NCI-H2107 (cell line): ENCODE measurements at regions not wholly inside any gene's neighbourhood (a gene's known extent, or its start where the extent isn't known, plus 50 kb on each side); places are given as distances from the start of the nearest gene placed in this dataset.
"Not testable (repeated sequence)": the region's sequence is repeated elsewhere in the genome, so short reads cannot be mapped to it uniquely, and the experiment has no call there.

Source experiments
- DNase-seq: peaks from one replicate; lab custom pipeline; 2025; lab: John Stamatoyannopoulos, UW

DNA sequence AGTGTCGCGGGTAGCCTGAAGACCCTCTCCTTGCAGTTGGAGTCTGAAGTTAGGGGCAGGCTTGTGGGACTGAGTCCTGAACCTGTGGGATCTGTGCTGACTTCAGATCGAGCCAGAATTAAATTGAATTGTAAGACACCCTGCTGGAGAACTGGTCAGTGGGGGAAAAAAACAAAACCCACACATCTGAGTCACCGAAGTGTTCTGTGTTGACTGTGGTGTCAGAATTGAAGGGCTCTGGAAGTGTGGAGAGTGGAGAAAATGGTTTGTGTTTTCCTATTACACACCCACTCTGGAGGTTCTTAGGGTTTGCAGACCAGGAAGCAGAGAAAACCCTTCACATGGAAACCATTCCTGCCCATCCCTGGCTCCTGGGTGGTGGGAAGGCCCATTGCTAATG, 209.5 kb upstream of the GALNT2 start:
- DNase-seq = no peak

DNA sequence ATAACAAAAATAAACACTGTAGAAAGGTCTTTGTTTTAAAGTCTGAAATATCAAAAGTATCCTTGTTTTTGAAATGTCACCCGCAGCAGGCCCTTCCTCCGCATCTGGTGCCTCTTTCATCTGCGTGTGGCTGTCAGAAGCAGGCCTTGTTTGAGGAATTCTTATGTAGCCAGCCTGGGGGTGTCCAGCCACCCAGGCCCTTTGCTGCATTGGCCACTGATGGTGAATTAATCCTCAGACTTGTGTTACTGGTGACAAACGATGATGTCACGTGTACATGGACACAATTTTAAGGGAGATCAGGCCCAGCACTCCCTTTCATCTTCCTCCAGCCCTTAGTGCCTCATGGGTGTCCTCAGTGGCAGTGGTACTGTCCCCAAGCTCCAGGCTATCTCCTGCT, 208.0 kb upstream of the GALNT2 start:
- DNase-seq = no peak

DNA sequence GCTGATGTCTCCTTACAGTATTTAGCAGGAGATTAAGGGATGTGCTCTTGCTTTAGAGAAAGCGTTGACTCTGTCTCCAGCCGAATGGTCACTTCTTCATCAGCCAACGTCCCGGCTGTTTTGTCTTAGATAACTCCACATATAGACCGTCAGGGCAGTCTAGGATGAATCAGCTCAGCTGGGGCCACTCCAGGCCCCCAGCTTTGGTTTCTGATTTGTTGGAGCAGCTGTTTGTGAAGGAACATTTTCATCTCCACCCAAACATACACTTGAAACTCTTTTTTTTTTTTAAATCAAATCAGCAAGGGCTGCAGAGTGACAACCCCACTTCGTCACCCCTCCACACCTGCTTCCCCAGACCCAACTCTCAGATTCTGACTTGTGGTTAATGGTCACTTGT, 206.1 kb upstream of the GALNT2 start:
- DNase-seq = no peak

DNA sequence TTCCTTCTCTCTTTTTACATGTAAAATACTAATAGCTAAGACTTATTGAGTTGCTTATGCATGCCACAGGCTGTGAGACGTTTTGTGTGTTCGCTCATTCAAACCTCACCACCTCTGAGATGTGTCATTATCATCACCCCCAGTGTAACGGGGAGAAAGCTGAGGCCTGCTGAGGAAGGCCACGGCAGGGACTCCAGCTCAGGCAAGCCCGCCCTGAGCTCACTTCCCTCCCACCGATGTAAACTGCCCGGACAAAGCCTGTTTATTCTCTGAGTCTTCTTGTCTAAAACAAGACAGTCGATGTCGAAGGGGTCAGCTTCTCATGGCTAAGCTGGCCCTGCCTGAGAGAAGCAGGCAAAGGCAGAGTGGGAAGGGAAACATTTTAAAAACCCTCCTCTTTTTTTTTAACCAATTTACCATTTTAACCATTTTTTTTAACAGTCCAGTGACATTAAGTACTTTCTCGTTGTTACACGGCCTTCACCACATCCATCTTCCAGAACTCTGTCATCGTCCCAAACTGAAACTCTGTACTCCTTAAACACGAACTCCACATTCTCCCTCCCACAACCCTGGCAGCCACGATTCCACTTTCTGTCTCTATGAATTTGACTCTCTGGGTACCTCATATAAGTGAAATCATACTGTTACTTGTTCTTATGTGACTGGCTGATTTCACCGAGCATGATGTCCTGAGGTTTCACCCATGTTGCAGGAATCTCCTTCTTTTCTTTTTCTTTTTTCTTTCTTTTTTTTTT, 204.8 kb upstream of the GALNT2 start:
- no peak for DNase-seq

DNA sequence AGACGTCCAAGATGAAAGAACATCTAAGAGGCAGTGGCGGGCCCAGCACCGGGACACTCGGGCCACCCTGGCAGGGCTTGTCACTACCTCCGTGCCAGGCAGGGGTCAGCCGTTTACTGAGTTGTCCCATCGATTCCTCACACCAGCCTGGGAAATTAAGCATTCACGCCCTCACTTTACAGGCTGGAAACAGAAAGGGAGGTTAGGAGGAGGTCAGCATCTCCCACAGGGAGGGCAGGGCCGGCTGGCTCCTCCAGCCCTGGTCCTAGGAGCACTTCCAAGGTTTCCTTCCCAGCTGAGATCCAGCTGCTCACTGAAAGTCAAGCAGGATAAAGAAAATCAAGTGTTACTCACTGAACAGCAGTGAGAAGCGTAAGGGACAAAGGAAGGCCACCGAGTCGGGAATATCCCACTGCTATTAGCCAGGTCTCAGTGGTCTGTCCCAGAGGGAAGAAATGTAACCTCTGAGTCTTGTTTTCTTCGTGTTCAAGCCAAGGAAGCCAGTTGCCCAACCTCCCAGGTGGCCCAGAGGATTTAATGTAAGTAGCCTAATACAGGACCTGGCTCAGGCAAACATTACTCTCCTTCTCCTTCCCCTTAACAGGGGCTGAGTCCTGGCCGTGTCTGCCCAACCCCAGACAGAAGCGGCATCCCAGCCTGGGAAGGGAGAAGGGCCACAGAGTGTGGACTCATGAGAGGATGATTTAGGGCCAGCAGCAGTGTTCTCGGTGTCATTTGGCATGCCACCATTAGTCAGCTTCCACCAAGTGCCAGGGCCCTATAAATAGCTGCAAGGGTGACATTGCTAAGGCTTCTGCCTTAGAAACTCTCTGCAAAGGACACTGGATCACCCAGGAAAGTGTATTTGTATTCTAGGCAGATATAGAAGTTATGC, 203.1 kb upstream of the GALNT2 start:
- no peak for DNase-seq

DNA sequence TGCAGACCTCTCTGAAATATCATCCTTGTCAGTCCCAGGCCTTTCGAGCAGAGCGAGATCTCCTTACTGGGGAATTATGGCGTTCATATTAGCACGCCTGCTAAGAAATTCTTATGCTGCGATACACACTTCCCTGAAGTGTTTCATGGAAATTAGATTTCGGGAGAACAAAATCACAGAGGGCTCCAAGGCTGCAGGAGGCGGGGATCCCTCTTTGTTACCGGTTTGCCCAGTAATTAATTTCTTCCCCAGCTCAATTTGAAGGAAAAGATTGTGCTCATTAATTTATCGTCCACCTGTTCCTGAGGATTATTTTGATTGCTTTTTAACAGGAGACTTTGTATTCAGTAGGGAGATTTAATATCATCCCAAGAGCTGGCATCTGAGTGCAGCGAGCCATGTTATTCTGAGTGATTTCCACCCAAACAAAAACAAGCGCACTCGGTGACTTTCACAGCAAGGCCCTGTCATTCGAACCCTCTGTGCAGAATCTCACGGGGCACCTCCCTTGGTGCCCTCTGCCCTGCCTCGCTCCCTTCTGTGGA, 202.3 kb upstream of the GALNT2 start:
- no peak for DNase-seq

DNA sequence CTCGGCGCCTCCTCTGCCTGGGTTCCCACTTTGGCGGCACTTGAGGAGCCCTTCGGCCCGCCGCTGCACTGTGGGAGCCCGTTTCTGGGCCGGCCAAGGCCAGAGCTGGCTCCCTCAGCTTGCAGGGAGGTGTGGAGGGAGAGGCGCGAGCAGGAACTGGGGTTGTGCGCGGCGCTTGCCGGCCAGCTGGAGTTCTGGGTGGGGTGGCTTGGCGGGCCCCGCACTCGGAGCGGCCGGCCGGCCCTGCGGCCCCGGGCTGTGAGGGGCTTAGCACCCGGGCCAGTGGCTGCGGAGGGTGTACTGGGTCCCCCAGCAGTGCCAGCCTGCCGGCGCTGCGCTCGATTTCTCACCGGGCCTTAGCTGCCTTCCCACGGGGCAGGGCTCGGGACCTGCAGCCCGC, 201.7 kb upstream of the GALNT2 start:
- DNase-seq = not testable (repeated sequence)

DNA sequence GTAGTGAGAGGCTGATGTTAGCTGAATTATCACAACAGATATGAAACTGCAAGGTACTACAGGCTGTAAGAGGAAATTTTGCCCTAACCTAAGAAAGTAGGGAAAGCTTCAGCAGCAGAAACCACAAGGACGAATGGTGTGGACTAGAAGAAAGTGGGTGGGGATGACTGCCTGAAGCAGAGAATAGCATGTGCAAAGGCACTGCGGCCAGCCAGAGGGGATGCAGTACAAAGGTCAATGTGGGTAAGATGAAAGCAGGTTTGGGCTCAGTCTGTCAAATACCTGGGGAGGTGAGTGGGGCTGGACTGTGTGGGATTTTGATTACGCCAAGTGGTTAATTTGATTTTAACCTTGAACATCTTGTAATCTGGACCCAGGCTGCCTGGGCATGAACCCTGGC, 199.3 kb upstream of the GALNT2 start:
- no peak for DNase-seq

DNA sequence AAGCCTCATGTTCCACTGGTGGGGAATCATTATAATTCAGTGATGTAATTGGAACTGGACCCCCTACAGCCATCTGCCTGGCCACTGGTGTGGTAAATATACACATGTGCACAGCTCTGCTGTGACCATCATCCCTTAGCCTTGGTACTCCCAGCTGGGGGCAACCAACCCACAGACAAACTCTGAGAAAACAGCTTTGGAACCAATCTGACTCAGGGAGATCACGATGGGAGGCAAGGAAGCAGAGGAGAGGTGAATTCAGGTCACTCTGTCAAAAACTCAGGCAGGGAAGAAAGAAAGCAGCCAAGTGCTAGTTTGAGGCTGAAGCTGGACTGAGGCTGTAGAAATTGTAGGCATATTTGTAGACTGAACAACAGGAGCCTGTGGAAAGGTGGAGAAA, 197.8 kb upstream of the GALNT2 start:
- DNase-seq = no peak

DNA sequence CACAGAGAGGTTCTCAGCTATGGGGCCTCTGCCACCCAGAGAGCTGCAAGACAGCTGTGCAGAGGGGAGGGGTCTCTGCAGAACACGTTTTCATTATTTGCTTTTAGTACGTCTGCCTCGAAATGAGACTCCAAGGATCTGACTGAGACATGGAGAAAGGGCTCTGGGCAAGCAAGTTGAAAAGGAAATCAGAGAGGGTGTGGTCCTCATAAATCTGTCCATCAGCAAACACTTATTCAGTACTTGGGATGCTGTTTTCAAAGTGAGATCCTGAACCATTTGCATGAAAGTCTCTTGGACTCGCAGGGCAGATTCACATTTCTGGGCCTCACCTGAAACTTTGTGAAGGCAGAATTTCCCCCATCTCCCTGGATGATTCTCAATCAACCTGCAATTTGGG, 197.4 kb upstream of the GALNT2 start:
- no peak for DNase-seq

DNA sequence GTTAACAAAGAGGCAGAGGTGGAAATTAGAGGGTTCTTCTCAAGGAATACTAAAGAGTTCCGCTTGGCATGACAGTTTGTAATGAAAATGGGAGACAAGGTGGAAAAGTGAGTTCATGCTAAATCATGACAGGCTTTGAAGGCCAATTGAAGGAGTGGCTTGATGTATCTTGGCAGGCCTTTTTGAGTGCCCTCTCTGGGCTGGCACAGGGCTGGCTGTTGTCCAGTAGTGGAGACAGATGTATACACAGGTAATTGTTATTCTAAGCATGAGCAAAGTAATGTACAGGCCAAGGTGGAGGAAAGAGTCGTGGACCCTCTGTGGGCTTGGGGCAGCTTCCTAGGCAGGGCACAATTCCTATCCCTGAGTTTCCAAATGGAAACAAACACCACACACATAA, 196.7 kb upstream of the GALNT2 start:
- no peak for DNase-seq

DNA sequence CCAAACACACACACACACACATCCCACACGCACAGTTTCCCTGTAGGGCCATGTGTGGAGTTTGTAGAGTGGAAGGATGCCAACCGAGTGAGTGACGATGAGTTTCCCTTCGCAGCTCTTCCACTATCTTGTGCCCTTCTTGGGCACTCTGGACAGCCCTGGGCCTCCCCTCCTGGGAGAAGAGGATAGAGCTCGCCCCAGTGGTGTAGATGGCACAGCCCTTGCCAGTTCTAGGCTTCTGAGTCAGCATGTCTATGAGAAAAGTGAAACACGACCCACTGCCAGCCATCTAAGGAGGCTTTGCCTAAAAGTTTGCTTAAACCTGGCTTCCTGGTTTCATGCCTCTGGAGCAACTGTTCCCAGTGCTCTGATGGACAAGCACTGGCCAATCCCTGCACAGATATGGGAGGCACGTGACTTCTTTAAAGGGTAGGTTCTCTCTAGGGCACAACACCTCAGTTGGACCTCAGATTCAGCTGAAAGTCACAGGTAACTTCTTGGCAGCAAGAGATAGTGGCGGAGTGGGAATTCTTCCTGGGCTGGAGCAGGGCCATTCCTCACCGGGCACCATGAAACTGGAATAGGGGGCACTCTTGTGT, 195.9 kb upstream of the GALNT2 start:
- DNase-seq = no peak

DNA sequence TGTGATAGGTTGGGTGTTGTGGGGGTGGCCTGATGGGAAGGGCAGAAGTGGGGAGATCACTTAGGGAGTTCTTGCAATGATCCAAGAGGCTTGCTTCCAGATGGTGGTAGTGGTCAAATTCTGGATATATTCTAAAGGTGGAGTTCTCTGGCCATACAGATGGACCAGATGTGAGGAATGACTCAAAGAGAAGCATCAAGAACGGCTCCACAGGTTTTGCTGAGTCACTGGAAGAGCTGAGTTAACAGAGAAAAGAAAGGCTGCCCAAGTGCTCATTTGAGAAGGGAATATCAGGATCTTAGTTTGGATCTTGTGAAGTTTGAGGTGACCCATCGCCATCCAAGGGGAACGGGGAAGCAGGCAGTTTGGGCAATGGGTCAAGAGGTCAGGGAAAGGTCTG, 192.9 kb upstream of the GALNT2 start:
- no peak for DNase-seq

DNA sequence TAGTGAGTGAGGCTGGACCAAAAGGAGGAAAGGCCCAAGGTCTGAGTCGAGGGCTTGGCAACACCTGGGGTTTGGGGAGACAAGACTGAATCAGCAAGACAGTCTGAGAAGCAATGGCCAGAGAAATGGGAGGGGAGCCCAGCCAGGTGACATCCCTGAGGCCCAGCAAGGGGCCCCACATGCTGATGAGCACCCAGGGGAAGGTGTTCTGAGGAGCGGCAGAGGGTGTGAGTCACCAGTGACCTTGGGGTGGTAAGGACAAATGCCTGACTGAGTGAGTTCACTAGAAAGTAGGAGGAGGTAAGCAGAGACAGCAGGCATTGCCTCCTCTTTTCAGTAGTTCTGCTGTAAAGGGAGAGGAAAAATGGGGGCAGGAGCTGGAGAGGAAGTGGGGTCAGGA, 192.4 kb upstream of the GALNT2 start:
- no peak for DNase-seq

DNA sequence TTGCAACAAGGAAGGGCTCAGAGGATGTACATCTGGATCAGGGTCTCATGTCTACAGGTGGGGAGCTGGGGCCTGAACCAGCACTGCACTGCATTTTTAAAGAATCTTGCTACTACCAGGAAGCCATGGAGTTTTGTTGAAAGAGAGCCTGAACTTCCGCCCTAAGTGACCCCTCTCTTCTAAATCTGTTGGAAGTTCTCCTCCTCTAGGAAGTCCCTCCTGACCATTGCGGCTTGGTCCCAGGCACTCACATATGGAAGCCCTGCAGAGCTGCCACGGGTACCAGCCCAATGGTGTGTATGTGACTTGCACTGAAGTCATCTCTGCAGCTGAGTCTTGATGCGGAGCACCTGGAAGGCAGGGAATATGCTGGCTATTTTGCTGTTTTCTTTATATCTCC, 192.0 kb upstream of the GALNT2 start:
- no peak for DNase-seq

DNA sequence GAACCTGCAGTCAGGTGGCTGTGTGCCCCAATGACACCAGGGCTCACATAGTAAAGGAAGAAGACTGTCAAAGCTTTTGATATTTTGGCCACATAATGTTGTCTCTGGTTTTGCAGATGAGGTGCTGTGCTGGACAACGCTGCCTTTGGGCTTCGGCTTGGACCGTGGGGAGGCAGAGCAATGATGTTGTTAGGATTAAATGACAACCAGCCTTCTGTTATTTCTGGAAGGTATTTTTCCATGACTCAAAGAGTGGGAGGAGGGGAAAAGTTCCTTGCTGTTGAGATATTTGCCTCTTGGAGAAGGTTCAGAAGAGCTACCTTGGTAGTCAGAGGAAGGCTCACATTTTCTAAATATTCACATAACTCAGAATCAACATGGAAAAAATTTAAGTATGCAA, 187.3 kb upstream of the GALNT2 start:
- no peak for DNase-seq

DNA sequence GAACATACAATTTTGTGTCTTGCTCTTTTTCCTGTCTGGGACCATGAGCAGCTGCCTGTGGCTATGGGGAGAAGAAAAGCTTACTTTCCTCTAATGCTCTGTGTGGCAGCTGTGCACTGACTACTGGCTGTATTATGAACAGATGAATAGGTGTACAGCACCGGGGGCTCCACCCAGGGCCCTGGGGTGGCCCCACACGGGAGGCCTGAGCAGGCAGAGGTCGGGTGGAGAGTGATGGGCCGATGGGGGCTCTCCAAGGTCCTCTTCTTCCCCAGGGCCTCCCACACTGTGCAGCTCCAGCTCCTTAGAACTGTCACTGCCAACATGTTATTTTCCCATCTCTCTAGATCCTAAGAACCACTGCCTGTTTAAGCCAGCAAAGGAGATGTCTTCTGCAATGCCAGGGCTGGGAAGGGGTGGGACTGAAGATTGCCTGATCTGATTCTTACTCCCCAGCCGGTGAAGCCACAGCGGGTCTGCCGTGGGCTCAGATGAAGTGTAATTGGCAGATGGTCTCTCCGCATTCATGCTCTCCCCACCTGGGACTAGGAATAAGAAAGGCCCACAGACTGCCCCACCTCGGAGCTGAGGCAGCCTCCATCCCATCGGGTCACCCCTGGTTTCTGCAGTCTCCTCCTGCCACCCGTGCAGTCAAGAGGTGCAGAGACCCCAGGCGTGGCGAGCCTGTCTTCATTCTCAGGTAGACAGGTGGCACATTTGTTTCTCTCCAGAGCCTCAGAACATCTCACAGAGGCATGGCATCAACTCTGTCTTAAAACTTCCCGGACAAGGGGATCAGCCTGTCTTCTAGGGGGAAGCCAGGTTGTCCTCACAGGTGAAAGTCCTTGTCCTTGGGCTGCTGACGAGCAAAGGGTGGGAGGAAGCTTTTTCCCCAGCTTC, 186.5 kb upstream of the GALNT2 start:
- DNase-seq = no peak

DNA sequence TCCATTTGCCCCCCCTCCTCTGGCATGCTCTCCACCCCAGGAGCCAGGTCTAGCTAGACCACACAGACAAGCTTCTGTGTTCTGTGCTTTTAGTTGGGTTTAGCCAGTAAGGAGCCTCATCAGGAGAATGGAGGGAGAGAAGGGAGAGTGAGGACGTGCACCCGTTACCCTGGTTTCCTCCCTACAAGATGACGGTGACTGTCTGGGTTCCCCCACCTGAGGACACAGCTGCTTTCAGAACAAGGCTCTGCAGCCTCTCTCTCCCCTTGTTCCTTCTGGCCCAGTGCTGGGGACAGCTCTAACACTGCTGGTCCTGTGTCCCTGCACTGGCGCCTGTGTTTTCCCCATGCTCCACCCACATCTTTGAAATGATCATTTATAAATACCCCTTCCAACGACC, 184.4 kb upstream of the GALNT2 start:
- DNase-seq = no peak

DNA sequence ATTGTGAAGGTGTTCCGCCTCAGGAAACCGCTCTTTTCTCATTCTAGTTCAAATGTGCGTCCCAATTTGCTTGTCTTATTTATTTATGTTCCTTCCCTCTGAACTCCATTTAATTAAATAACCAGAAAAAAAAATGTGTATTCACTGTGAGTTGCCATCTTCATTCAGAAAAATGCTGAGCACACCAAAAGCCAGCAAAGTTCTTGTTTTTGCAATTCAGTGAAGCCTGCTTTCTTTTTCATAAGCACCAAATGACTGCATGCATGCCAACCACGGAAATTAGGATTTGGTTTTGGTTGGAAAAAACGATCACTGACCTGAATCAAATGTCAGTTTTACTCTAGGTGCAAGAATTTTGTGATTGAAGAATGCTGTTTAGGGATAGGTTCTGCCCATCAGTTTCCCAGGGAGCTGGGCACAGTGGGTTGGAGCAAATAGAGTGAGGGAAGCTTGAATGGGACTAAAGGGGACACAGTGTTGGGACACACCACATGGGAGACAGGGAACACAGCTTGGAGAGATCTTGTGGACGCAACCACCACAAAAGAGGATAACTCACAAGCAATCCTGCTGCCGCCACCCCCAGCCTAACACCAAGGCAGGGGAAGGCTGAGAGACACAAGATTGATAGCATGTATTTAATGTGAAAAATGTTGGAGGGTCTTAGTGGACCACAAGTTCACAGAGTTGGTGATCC, 183.4 kb upstream of the GALNT2 start:
- DNase-seq = no peak

DNA sequence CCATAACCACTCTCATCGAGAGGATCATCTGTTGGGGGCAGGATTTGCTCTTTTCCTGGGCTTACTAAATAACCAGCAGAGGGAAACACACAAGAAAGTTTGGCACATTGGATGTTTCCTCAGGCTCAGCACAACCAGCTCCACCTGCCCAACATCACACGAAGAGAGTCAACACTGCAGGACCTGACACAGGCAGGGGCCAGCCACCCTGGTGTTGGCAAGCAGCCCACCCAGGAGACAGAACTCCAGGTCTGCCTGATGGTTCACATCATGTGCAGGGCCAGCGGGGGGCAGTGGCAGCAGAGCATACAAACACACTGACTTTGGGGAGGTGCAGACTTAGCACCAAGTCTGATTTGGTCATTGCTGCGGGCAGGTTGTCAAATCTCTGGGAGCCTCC, 182.3 kb upstream of the GALNT2 start:
- no peak for DNase-seq
